Urothelium cell line (cell line): ENCODE measurements at regions not wholly inside any gene's neighbourhood (a gene's known extent, or its start where the extent isn't known, plus 50 kb on each side); places are given as distances from the start of the nearest gene placed in this dataset.
A peak's percentile ranks its signal among the peaks of the same experiment; 100 is the strongest.
"Not testable (repeated sequence)": the region's sequence is repeated elsewhere in the genome, so short reads cannot be mapped to it uniquely, and the experiment has no call there.

Source experiments
- DNase-seq: peaks from one replicate; pipeline ENCODE4 v3.0.0; 2011; ENCODE audit warnings: low spot score, mixed read lengths
- FAIRE-seq: peaks from 2 replicates; lab custom pipeline; 2011; peaks lifted over from hg19 to GRCh38; lab: Jason Lieb, UNC

DNA sequence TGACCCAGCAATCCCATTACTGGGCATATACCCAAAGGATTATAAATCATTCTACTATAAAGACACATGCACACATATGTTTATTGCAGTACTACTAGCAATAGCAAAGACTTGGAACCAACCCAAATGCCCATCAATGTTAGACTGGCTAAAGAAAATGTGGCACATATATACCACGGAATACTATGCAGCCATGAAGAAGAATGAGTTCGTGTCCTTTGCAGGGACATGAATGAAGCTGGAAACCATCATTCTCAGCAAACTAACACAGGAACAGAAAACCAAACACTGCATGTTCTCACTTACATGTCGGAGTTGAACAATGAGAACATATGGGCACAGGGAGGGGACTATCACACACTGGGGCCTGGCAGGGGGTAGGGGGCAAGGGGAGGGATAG lies 183.0 kb downstream of the HACE1 start:
- not testable (repeated sequence) for FAIRE-seq, DNase-seq

DNA sequence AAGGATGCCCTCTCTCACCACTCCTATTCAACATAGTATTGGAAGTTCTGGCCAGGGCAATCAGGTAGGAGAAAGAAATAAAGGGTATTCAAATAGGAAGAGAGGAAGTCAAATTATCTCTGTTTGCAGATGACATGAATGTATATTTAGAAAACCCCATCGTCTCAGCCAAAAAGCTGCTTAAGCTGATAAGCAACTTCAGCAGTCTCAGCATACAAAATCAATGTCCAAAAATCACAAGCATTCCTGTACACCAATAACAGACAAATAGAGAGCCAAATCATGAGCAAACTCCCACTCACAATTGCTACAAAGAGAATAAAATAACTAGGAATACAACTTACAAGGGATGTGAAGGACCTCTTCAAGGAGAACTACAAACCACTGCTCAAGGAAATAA lies 184.6 kb downstream of the HACE1 start:
- not testable (repeated sequence) for DNase-seq, FAIRE-seq

DNA sequence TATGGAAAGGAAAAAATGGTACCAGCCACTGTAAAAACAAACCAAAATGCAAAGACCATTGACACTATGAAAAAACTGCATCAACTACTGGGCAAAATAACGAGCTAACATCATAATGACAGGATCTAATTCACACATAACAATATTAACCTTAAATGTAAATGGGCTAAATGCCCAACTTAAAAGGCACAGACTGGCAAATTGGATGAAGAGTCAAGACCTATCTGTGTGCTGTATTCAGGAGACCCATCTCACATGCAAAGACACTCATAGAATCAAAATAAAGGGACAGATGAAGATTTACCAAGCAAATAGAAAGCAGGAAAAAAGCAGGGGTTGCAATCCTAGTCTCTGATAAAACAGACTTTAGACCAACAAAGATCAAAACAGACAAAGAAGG lies 186.6 kb downstream of the HACE1 start:
- not testable (repeated sequence) for DNase-seq, FAIRE-seq

DNA sequence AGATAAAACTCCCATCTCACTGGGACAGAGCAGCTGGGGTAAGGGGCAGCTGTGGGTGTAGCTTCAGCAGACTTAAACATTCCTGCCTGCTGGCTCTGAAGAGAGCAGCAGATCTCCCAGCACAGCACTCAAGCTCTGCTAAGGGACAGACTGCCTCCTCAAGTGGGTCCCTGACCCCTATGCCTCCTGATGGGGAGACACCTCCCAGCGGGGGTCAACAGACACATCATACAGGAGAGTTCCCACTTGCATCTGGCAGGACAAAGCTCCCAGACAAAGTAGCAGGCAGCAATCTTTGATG lies 188.2 kb downstream of the HACE1 start:
- not testable (repeated sequence) for DNase-seq, FAIRE-seq

DNA sequence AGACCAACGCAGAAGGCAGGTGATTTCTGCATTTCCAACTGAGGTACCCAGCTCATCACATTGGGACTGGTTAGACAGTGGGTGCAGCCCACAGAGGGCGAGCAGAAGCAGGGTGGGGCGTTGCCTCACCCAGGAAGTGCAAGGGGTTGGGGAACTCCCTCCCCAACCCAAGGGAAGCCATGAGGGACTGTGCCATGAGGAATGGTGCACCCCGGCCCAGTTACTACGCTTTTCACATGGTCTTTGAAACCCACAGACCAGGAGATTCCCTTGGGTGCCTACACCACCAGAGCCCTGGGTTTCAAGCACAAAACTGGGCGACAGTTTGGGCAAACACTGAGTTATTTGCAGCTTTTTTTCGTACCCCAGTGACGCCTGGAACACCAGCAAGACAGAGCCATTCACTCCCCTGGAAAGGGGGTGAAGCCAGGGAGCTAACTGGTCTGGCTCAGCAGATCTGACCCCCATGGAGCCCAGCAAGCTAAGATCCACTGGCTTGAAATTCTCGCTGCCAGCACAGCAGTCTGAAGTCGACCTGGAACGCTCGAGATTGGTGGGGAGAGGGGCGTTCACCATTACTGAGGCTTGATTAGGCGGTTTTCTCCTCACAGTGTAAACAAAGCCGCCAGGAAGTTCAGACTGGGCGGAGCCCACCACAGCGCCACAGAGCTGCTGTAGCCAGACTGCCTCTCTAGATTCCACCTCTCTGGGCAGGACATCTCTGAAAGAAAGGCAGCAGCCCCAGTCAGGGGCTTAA lies 188.7 kb downstream of the HACE1 start:
- FAIRE-seq, DNase-seq: not testable (repeated sequence)

DNA sequence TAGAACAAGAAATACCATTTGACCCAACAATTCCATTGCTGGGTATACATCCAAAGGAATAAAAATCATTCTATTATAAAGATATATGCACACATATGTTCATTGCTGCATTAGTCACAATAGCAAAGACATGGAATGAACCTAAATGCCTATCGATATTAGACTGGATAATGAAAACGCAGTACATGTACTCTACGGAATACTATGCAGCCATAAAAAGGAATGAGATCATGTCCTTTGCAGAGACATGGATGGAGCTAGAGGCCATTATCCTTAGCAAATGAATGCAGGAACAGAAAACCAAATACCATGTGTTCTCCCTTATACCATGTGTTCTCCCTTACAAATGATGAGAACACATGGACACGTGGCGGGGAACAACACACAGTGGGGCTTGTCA lies 190.2 kb downstream of the HACE1 start:
- no peak for FAIRE-seq

DNA sequence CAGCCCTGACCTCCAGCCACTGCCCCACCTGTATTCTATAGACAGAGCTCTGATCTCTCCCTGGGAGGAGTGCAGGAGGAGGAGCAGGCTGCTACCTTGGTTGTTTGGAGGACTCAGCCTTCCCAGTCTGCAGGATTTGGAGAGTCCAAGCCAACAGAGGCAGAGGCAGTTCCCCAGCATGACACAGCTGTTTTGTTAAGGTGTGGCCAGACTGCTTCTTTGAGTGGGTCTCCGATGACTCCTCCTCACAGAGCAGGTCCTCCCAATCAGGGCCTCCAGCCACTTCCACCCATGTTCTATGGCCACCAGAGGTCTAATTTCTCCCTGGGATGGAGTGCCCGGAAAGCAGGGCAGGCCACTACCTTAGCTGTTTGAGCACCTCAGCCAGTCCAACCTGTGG lies 203.5 kb downstream of the HACE1 start:
- no peak for DNase-seq
- FAIRE-seq: no peak

More for the DNA sequence above, 190.2 kb downstream of the HACE1 start:
- no peak for DNase-seq

DNA sequence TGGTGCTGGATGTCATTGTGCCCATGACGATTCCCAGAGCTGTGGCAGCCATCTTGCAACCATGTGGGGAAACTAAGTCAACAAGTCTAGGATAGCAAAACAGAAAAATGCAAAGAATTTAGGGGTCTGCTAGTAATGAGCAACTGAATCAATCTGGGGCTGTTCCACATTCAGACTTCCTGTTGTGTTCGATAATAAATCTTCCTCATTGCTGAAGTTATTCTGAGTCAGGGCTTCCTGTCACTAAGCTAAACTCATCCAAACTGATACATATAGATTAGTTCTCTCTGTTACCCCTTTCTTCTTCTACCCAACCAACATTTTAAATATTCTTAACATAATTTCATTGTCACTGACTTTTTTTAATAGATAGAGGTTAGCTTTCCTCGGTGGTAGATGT lies 205.9 kb downstream of the HACE1 start:
- no peak for FAIRE-seq
- no peak for DNase-seq

- FAIRE-seq (no peak), DNase-seq (no peak)
Observed at GRCh38 chr6:104648347-104648746, 211.4 kb downstream of the HACE1 start.

DNA sequence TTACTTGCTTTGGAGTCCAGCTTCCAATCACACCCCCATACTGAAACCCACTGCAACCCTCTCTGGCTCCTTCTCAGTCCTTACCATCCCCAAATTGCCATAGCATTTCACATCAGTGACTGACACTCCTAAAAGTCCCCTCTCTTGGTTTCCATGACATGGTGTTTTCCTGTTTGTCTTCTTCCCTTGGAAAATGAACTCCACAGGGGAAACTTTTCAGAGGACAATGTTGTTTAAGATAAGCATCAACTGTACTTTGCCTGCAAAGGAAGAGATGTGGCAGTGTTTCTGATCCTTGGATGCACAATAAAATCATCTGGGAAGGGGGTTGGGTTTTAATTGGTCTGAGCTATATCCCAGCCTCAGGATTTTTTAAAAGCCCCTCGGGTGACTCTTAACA lies 214.9 kb downstream of the HACE1 start:
- DNase-seq (no peak), FAIRE-seq (no peak)

- DNase-seq: peak; percentile 8
- no peak for FAIRE-seq
Observed at GRCh38 chr6:104642871-104643270, 216.8 kb downstream of the HACE1 start.

DNA sequence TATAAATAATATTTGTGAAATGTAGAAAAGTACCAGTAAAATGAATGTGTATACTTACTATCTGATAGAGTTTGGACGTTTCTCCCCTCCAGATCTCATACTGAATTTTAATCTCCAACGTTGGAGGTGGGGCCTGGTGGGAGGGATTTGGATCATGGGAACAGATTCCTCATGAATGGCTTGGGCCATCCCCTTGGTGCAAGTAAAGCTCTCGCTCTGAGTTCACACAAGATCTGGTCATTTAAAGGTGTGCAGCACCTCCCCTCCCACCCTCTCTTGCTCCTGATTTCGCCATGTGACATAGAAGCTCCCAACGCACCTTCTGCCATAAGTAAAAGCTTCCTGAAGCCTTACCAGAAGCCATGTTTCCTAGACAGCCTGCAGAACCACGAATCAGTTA lies 219.0 kb downstream of the HACE1 start:
- DNase-seq: no peak
- no peak for FAIRE-seq

- DNase-seq (no peak), FAIRE-seq (no peak)
Observed at GRCh38 chr6:104640150-104640700, 219.5 kb downstream of the HACE1 start.

GRCh38 chr6:104639668-104640067 lies 220.1 kb downstream of the HACE1 start:
- FAIRE-seq (no peak), DNase-seq (no peak)

DNA sequence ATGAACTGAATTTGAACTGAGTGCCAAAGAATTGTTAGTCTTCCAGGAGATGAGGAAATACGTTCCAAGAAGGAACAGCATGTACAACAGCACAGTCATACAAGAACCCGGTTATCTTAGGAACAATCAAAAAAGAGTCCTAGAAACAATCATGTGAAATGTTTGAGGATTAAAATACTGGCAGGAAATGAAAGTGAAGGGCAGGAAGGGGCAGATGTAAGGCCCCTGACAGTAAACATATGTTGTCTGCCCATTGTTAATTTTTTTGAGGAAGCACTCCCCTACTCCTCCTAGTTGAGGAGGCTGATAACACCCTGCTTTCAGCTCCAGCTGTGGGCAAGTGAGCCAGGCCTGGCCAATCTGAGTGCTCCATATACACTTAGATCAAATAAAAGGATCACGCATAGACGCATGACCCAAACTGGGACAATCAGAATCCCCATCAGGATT lies 220.9 kb downstream of the HACE1 start:
- FAIRE-seq (no peak), DNase-seq (no peak)

DNA sequence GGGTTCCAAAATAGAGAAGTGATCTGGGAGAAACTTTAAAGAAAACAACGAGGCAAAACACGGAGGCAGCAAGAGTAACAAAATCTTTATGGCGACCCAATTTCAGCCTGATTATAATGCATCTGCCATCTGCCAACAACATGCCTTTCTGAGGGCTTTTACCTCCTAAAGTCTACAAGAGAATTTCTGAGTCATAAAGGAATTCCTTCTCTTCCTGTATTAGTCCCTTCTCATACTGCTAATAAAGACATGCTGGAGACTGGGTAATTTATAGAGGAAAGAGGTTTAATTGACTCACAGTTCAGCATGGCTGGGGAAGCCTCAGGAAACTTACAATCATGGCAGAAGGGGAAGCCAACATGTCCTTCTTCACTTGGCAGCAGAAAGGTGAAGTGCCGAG lies 226.6 kb downstream of the HACE1 start:
- no peak for DNase-seq
- FAIRE-seq: no peak

DNA sequence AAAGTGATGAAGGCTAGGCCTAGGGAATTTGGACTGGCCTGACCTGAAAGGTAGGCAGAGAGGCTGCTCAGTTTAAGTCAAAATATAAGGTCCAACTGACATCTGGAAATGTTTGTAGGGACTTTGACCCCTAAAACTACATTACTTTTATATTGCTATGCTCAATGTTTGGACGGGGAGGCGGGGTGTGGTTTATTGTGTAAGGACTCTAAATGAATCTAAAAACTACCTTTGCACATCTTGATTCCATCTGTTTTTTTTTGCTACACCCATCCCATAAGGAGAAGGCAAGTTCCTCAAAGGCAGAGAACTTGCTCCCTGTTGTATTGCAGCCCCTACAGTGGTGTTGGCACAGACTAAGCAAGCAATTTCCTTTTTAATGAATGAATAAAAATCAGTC lies 227.1 kb downstream of the HACE1 start:
- no peak for DNase-seq
- FAIRE-seq: no peak

GRCh38 chr6:104630955-104631354 lies 228.8 kb downstream of the HACE1 start:
- no peak for FAIRE-seq

GRCh38 chr6:104630522-104630921 lies 229.2 kb downstream of the HACE1 start:
- FAIRE-seq: no peak
- DNase-seq: no peak

More at GRCh38 chr6:104630955-104631354, 228.8 kb downstream of the HACE1 start:
- DNase-seq: no peak

- FAIRE-seq: no peak
- DNase-seq: no peak
Observed at GRCh38 chr6:104629826-104630225, 229.9 kb downstream of the HACE1 start.

DNA sequence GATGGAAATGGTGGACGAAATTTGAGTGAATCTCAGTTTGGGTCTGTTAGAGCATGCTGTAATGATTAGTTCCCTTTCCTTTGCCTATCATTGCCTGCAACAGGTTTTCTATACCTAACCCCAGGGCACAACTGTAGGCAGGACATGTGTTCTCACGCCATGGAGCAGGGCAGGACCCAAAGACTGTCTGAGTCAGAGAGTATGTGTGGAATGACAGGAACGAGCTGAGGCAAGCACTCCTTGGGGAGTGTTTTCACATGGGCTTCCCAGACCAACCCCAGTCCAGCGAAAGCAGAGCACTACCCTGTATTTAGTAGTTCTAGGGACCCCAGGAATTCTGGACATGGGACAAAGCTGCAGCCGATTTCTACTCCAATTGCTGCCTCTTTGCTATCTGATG lies 234.2 kb downstream of the HACE1 start:
- DNase-seq (peak; percentile 47), FAIRE-seq (peak; percentile 71)

DNA sequence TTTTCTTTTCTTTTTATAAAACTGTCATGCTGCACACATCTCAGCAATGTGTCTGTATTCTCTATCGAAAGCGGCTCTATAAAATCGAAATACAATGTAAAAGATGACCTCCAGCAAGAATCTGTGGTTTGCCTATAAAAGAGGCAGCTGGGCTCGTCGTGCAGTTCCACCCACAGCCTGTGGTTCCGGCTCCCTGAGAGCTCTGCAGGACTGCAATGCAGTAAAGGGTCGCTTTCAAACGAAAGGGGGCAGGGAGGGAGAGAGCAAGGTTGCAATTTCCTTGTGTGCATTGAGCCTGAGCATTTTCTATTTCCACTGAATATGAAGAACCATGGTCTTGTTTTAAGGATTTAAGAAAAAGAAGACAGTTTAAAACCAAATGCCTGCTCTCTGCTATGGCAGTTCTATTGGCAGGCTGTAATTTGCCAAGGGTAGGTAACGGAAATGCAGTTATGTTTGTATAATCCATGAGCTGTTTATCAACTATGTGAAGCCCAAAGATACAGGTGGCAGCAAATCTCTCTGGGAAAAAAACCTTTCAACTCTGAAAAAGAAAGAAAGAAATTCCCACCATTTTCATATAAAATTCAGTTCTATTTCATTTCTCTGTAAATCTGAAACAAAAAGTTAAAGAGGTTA lies 236.5 kb downstream of the HACE1 start:
- FAIRE-seq: no peak
- peak; percentile 53 for DNase-seq
